ENCODE measurements at regions not wholly inside any gene's neighbourhood (a gene's known extent, or its start where the extent isn't known, plus 50 kb on each side); places are given as distances from the start of the nearest gene placed in this dataset.
"Not testable (repeated sequence)": the region's sequence is repeated elsewhere in the genome, so short reads cannot be mapped to it uniquely, and the experiment has no call there.

DNA sequence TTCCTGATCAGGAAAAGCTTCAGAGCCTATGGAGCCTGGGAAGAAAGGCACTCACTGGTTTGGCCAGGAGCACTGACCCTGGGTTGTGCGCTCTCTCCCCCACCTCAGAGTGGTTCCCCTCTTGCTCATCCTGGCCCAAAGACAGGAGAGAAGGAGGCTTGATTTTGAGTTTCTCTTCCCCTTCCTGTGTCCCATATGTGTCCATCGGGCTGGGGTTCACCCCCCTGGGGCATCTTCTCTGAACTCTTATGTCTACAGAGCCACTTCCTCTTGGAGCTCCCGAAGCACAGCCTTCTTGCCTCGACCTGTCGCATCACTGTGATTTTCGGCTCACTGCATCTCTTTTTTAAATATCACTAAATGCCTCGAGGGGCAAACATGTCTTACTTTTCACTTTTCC lies 692.3 kb downstream of the RNF144A start:
- no peak for DNase-seq

DNA sequence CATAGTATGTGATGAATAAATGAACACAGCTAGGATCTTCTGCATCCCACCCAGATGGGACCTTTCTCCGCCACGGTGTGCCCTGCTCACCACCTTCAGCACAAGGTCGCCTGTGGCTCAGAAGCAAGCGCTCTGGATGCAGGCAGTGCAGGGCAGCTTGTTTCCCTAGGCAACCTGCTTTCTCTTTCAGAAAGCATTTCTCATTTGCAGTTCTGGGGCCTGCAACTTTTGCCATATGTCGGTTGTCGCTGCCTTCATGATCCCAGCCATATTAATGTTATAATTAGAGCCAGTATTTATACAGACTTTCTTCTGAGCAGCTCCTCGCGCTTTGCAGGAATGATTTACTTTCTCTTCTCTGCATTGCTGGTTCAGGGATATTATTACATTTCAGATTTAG lies 692.8 kb downstream of the RNF144A start:
- no peak for DNase-seq

DNA sequence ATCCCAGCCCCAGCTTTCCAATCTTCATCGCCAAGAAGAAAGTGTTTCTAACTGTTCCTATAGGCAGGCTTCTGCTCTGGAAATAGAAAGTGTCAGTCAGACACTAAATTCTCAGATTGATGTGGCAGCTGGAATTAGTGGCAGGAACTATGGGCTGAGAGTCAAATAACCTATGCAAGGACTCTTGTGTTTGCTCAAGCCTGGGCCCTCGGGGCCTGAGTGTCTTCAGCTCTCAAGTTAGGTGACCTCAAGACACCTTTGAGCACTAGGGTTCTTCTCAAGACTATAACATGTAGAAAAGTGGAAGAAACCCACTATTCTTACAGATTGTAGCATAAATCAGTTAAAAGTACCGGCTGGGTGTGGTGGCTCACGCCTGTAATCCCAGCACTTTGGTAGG lies 694.5 kb downstream of the RNF144A start:
- no peak for DNase-seq

DNA sequence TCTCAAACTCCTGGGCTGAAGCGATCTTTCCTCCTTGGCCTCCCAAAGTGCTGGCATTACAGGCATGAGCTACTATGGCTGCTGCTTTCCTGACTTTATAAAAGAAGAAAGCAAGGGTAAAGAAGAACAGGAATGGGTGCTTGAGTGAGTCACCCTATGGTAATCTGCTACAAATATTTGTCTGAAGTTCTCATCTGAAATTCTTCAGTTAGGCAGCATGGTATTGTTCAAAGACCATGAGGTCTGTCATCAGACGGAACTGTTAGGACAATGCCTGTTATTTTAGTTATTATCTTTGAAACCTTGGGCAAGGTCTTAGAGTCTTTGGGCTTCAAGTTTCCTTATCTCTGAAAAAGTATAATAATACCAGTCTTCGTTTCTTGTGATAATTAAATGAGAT lies 695.8 kb downstream of the RNF144A start:
- no peak for DNase-seq

DNA sequence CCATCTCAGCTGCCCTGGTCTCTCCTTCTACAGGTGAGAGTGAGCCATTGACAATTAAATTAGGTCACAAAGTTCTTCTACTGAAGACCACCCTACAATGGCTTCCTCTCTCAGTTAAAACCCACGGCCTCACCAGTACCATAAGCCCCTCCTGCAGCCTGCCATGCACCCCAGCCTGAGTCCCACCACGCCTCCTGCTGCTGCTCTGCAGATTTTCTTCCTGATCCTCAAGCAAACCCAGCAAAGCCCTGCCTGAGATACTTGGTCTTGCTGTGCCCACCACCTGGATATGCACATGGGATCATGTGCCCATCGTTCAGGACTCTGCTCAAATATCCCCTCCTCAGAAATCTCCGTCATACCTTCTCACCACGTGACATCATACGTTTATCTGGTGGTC lies 696.6 kb downstream of the RNF144A start:
- no peak for DNase-seq

DNA sequence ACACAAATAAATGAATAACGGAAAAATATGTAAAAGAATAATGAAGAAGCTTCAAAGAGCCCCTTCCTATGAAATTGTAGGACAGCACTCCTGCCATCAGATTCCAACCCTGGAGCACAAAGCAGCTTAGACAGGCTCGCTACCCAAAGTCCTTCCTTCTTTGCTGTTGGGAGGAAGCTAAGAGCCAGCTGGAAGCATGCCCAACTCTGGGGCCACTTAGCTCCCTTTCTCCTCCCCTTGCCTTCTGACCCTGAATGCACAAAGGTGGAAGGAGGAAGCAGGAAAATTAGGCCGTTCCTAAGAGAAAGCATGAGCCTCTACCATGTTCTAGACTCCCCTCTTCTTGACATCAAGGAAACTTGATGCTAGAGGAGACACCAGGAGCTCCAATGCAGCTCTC lies 700.8 kb downstream of the RNF144A start:
- DNase-seq, result no peak

DNA sequence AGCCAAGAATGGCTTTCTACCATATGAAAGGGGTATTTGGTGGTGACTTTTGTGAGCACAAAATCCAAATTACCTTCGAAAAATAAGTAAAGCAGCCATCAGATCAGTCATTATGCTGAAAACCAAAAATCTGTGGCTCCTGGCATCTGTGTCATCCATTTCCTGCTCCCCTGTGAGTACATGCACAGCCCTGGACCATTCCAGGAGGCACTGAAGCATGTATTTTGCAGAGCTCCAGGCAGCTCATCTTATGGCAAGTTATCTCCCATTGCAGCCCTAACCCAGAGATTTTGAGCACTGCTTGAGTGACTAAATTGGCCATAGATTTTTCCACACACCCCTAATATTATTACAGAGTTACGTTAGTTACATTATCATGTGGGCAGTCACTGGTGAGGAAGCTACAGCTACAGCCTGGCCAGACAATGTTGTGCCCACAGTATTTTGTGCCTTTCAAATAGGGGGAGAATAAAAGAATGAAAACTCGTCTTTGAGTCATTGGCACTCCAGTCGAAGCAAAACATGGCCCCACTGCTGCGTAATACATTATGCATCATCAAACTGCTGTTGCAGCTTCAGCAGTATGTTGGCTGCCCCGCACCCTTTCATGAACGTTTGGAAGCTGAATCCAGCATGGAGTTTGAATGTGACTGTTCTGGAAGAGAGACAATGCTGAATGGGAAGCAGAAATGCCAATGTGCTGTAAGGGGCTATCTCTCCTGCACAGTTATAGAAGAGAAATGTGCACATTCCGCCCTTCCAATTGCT lies 702.2 kb downstream of the RNF144A start:
- DNase-seq, result no peak

DNA sequence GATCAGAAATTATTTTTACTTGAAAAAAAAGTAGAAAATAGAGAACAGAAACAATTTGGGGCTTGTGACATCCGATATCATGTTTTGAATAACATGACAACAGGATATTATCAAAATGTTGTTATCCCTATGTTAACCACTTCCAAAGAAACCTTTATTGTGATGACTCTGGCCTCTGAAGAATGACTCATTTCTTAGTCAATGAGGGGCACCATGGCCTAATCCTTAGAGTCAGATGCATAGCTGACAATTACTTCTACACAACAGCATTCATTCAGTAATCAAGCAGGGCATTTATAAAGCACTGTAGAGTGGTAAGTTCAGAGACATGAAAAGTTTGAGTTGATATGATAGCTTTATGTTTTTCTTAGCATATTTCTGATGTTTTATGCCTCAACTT lies 703.0 kb downstream of the RNF144A start:
- no peak for DNase-seq

DNA sequence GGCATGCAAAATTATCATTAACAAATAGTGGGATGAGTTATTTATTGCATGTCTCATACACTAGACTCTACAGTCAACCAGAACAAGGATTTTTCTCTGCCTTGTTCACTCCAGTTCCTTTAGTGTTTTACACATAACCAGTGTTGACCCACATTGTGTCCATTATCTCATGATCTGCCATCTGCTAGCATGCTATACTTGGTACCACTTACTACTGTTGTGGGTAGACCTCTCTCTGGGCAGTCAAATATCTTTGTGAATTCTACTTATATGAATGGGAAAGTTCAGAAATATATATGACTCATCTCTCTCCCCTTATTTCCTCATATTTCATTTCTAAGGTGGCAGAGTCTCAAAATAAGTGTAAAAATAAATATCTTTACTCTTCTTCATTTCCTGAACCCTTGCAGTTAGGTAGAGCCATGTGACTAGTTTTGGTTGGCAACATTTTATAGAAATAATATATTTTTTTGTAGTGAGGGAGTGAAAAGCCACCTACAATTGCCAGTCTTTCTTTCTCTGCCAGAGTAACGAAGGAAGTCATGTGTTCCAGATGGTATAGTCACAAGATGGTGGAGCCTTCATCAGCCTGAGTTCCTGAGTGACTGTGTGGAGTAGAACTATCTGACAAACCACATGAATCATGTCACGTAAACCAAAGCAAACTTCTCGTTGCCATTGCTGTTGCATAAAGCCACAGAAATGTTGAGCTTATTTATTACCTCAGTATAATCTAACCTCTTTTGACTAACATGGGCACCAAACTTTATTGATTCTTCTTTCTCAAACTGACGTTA lies 704.0 kb downstream of the RNF144A start:
- no peak for DNase-seq

DNA sequence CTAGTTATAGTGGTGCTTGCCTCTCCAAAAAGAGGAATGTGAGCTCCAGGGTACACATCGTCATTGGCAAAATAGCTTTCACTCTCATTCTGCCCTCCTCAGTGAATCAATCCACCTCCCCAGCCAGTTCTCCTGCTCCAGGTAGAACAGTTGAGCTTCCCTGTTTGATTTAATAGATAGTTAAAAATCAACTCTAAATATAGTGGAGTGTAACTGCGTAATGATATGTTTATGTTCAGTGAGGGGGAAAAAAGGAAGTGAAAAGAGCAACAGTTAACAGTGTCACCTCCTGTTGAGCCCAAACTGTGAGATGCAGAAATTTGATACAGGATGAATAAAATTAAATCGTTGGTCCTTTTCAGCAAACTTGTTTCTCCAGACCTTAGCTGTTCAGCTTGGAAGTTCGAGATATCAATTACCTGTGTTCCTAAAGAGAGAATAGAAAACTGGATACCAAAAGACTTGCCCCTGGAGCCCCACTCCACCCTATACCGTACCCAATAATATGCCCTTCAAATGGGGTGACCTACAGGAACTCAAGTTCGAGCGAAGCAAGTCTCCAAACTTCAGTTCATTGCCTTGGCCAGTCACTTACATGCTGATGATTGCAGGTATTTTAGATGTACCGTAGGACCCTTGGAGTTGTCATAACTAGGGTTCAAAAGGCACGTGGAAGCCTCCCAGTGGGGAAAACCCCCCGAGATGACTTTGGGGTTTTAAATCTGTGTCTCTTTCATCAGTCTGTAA lies 708.4 kb downstream of the RNF144A start:
- no peak for DNase-seq

DNA sequence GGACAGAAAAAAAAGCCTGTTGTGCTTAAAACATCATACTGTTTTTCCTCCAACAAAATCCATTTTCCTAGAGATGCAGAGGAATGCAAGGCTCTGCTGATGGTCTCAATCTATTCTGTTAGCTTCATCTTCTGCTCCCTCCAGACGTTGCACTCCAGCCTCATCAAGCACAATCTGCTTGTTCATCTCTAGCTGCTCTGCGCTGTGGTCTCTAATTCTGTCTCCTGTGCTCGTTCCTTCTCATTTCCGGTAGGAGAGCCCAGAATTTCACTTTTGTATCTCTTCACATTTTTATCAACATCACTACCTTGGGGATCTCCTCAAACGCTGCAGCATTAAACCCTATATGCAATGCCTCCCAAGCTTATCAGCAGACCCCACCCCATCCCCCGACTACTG lies 708.9 kb downstream of the RNF144A start:
- no peak for DNase-seq

DNA sequence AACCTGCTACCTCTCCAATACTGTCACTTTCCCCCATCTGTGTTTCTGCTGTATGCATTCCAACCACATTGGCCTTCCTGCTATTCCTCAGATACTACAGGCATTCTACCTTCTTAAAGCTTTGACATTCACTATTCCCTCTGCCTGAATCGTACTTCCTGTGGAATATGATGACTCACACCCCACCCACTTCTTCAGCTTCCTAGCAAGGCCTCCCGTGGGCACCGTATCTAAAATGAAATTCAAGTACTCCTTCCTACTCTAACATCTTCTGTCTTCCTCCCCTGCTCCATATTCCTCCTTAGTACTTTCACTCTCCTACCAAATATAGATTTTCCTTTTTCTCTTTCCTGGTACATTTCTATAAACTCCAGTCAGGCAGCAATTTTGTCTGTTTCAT lies 710.4 kb downstream of the RNF144A start:
- no peak for DNase-seq

DNA sequence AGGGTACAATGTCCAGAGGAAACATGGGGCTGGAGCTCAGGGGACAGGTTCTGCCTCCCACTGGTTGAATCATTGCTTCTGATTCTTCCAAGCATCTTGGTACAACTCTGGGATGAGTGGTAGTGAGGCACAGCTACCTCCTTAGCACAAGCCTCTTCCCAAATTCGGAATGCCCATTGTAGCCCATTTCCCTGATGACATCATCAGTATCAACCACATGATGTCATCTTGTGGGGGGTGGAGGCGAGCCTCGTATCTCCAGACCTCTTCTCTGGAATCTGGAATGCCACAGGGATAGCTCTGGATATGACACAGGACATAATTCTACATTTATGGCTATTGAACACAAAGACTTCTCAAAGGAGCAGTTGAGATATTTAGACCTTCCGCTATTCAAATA lies 715.2 kb downstream of the RNF144A start:
- no peak for DNase-seq

DNA sequence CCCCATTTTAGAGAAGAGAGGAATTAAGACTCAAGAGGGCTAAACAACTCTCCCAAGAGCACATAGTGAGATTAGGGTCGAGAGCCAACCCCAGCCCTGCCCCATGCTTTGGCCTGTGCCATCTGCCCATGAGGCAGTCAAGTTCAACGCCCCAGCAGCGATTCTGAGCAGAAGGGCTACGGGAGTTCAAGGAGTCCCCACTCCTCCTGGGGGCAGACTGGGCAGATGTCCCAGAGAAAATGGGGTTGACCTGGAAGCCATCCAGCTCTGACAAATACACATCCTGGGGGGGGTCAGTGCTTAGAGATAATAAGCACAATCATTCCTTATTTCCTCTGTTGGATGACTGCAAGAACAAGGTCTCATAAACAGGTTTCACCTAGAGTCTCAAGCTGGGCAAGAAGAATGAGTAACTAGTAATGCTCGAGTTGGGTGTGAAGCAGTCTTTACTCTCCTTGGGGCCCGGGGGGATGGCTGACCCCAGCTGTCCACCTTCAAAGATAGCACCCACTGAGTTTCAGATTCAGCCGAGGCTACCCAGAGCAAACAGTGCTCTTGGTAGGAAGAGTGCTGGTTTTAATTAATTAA lies 716.4 kb downstream of the RNF144A start:
- no peak for DNase-seq

DNA sequence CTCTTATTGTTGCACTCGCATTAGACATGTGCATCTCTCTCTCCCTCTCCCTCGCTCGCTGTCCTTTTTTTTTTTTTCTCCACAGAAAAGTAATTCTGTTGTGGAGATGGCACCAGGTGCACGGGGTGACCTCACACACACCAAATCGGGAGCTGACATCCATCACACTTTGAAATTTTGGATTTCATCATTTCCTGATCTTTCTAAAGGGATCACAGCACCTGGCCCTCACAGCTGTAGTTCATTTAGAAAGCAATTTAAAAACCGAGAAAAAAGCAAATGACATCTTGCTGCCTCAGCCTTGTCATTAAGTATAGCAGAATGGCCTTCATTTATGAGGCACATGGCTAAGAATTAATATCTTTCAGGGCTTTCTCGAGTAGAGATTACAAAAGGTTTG lies 717.2 kb downstream of the RNF144A start:
- DNase-seq, result no peak

DNA sequence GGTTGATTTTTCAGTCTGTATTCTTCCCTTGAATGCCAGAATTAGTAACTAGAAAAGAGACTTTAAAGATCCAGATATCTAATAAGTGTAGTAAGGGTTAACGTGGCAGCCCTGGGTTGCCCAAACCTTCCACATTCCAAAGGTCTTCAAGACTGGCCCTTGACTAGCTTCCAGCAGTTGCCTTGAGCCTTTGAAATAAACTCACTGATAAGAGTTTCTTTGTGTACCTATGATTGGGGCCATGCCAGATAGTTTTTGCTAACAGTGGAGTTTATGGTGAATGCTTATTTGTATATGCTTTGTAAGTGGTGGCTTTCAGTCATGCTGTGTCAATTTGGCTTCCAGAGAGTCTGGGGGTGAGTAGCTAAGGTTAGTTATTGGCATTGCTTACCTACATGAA lies 722.3 kb downstream of the RNF144A start:
- DNase-seq, result no peak

DNA sequence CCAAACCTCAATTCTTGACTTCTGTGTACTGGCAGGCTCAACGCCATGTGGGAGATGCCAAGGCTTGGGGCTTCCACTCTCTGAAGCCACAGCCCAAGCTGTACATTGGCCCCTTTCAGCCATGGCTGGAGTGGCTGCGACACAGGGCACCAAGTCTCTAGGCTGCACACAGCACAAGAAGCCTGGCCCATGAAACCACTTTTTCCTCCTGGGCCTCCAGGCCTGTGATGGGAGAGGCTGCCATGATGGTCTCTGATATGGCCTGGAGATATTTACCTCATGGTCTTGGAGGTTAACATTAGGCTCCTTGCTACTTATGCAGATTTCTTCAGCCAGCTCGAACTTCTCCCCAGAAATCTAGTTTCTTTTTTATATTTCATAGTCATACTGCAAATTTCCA lies 724.1 kb downstream of the RNF144A start:
- not testable (repeated sequence) for DNase-seq

DNA sequence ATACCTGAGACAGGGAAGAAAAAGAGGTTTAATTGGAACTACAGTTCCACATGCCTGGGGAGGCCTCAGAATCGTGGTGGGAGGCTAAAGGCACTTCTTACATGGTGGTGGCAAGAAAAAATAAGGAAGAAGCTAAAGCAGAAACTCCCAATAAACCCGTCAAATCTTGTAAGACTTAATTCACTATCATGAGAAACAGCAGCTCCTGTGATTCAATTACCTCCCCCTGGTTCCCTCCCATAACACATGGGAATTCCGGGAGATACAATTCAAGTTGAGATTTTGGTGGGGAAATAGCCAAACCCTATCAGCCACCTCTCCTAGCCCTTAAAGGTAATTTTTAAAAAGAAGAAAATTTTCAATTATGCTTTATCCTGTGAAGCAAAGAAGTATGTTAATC lies 728.8 kb downstream of the RNF144A start:
- no peak for DNase-seq

DNA sequence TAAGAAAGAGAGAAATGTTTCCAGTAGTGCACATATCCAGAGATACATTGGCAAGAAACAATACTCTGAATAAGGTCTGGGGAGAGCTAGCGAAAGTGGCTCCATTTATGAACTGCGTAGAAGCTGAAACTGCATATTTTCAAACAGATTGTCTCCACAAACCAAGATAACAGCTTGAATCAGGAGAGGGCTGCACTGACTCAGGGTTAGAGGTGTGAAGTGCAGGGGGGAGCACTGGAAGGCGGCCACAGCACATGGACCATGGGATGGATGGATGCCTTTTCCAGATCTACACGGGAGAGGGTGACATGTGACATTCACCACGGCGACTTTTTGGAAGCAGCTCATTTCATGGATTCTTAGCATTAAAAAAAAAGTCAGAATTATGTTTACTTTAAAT lies 729.4 kb downstream of the RNF144A start:
- DNase-seq, result no peak

DNA sequence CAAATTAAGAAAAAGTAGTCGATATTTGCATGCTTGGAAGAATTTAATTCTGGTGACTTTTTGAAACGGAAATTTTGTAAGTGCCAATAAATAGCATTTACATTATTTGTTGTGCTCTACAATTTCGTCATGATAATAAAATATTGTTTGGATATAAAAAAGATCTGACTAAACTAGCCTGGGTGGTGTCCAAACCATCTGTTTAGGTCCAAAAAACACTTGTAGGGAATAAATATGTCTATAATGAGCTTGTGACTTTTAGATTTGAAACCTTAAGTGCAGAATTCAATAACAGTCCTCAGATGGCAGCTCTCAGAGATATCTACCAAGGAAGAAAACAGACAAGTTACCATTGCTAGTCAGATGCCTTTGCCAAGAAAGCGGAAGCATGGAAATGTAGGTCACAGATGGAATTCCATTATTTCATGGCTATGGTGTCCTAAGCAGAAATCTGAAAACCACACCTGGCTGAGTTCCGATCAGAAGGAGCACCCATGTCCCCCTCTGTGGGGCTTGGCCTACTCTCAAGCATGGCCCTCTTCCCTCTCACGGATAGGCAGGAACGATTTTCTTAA lies 731.1 kb downstream of the RNF144A start:
- DNase-seq, result no peak

DNA sequence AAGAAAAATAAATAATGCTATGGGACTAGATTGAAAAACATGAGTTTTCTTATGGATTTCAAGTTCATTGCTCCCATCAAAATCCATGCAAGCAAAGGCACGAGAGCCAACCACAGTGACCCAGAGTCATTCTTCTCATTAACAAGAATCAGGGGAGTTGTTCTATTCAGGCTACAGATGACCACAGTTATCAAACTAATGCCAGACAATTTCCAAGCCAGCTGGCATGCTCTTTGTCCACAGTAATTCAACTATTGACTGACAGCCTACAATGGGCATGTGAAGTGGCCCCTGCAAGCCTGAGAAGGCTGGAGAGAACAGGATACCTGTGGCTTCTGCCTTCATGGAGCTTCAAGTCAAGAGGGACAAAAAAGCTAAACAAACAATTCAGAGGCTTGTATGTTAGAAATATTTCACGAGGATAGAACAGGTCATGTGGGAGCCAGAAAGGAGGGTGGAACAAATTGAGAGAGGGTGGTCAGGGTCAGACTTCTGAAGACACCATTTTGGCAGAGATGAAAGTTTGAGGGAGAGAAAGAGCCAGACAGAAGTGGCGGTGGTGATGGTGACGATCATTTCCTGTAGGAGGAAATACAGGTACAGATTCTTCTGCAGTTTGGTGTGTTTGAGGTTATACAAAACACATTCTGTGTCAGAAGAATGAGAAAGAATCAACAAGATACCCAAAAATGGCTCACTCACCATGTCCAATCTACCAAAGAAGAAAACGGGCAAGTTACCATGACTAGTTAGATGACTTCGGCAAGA lies 732.4 kb downstream of the RNF144A start:
- no peak for DNase-seq

DNA sequence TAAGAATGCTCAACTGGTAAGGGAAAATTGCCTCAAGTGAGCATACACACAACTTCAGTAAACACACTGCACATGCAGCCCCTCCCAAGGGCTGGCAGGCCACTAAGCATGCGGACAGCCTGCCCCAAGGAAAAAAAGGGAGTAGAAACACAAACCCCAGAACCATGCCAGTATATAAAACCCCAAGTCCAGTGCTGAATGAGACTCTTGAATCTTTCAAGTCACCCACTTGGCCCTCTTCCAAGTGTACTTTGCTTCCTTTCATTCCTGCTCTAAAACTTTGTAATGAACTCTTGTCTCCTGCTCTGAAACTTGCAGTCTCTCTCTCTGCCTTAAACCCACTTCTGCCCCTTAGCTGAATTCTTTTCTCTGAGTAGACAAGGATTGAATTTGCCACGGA lies 736.4 kb downstream of the RNF144A start:
- no peak for DNase-seq
